Neural cell (in vitro differentiated cells): ENCODE measurements at regions not wholly inside any gene's neighbourhood (a gene's known extent, or its start where the extent isn't known, plus 50 kb on each side); places are given as distances from the start of the nearest gene placed in this dataset.

ENCODE experiments used
- EP300 ChIP-seq: fragments of 450-650 bp; conservative IDR thresholded peaks from 2 replicates; pipeline ENCODE4 v1.6.1; 2014; ENCODE audit warnings: antibody characterized with exemption, mild to moderate bottlenecking, moderate library complexity; ENCODE audit not compliant: poor library complexity, severe bottlenecking
- EZH2 ChIP-seq: fragments of 200-600, 300-800 bp; shearing (Covaris generic), sonication (generic); IDR thresholded peaks from 2 replicates; pipeline ENCODE4 v1.6.1; 2014; ENCODE audit warnings: antibody characterized with exemption, low read length, borderline replicate concordance, mild to moderate bottlenecking; ENCODE audit not compliant: insufficient read depth, poor library complexity, severe bottlenecking
- POLR2AphosphoS5 ChIP-seq: IDR thresholded peaks from 2 replicates; pipeline ENCODE4 v1.6.1; 2012
- RAD21 ChIP-seq: fragments of 450-650 bp; conservative IDR thresholded peaks from 2 replicates; pipeline ENCODE4 v1.6.1; 2014; ENCODE audit warnings: antibody characterized with exemption, mild to moderate bottlenecking, moderate library complexity
- SMC3 ChIP-seq: fragments of 450-650 bp; conservative IDR thresholded peaks from 2 replicates; pipeline ENCODE4 v1.6.1; 2014; ENCODE audit warnings: antibody characterized with exemption, mild to moderate bottlenecking, moderate library complexity; ENCODE audit not compliant: poor library complexity
- TAF1 ChIP-seq: IDR thresholded peaks from 2 replicates; pipeline ENCODE4 v1.6.1; 2012; ENCODE audit warnings: low read depth
- TF ChIP-seq, protein P1 (sequence below): fragments of 450-650 bp; IDR thresholded peaks from 2 replicates; pipeline ENCODE4 v1.5.1; 2014; ENCODE audit warnings: antibody characterized with exemption, mild to moderate bottlenecking, moderate library complexity; ENCODE audit not compliant: poor library complexity, severe bottlenecking
- TF ChIP-seq, protein P2 (sequence below): IDR thresholded peaks from 2 replicates; pipeline ENCODE4 v1.6.1; 2012; ENCODE audit warnings: borderline replicate concordance

DNA sequence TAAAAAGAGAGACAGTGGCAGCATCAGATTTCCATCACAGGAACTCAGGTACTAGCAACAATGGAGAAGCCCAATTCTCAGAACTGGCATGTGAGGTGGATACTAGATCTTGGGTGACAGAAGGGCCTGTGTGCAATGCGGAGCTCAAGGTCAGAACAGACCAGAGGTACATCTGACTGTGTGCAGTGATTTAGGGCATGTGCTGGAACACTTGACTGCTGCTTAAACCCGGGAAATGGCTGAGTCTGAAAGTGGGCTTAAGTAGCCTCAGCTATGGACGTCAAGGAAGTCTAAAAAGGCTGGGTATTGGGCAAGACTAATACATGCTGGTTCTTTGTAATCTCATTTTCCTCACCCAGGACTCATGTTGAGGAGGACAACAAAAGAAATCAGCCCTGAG, 182.2 kb downstream of the LACC1 start:
- TF ChIP-seq, protein P1, sequence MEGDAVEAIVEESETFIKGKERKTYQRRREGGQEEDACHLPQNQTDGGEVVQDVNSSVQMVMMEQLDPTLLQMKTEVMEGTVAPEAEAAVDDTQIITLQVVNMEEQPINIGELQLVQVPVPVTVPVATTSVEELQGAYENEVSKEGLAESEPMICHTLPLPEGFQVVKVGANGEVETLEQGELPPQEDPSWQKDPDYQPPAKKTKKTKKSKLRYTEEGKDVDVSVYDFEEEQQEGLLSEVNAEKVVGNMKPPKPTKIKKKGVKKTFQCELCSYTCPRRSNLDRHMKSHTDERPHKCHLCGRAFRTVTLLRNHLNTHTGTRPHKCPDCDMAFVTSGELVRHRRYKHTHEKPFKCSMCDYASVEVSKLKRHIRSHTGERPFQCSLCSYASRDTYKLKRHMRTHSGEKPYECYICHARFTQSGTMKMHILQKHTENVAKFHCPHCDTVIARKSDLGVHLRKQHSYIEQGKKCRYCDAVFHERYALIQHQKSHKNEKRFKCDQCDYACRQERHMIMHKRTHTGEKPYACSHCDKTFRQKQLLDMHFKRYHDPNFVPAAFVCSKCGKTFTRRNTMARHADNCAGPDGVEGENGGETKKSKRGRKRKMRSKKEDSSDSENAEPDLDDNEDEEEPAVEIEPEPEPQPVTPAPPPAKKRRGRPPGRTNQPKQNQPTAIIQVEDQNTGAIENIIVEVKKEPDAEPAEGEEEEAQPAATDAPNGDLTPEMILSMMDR = no peak
- TF ChIP-seq EZH2 (no peak), RAD21 (no peak), POLR2AphosphoS5 (no peak), EP300 (no peak), SMC3 (no peak), TAF1 (no peak)
- TF ChIP-seq, protein P2, sequence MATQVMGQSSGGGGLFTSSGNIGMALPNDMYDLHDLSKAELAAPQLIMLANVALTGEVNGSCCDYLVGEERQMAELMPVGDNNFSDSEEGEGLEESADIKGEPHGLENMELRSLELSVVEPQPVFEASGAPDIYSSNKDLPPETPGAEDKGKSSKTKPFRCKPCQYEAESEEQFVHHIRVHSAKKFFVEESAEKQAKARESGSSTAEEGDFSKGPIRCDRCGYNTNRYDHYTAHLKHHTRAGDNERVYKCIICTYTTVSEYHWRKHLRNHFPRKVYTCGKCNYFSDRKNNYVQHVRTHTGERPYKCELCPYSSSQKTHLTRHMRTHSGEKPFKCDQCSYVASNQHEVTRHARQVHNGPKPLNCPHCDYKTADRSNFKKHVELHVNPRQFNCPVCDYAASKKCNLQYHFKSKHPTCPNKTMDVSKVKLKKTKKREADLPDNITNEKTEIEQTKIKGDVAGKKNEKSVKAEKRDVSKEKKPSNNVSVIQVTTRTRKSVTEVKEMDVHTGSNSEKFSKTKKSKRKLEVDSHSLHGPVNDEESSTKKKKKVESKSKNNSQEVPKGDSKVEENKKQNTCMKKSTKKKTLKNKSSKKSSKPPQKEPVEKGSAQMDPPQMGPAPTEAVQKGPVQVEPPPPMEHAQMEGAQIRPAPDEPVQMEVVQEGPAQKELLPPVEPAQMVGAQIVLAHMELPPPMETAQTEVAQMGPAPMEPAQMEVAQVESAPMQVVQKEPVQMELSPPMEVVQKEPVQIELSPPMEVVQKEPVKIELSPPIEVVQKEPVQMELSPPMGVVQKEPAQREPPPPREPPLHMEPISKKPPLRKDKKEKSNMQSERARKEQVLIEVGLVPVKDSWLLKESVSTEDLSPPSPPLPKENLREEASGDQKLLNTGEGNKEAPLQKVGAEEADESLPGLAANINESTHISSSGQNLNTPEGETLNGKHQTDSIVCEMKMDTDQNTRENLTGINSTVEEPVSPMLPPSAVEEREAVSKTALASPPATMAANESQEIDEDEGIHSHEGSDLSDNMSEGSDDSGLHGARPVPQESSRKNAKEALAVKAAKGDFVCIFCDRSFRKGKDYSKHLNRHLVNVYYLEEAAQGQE = no peak
